Vagina (tissue), 2 donors: ENCODE measurements at regions not wholly inside any gene's neighbourhood (a gene's known extent, or its start where the extent isn't known, plus 50 kb on each side); places are given as distances from the start of the nearest gene placed in this dataset.

Source experiments
- DNase-seq, 2 donors: peaks; one replicate each; pipeline ENCODE4 v3.0.0-alpha.2; 2017; ENCODE audit errors: extremely low spot score in 2 of 2
- H3K27ac ChIP-seq: fragments of 200-600 bp; sonication (generic); one replicate; pipeline ENCODE4 v1.5.1; 2019
- H3K27me3 ChIP-seq: fragments of 200-600 bp; sonication (generic); one replicate; pipeline ENCODE4 v1.5.1; 2019
- H3K36me3 ChIP-seq, 2 donors: fragments of 200-600 bp; sonication (generic); one replicate each; pipeline ENCODE4 v1.5.1; 2017 to 2019
- H3K4me1 ChIP-seq: fragments of 200-600 bp; sonication (generic); one replicate; pipeline ENCODE4 v1.5.1; 2019
- H3K4me3 ChIP-seq, 2 donors: fragments of 200-600 bp; sonication (generic); 1 replicate in 1 of 2; 2 replicates in 1 of 2; pipeline ENCODE4 v1.5.1; 2016 to 2019
- H3K9me3 ChIP-seq: fragments of 200-600 bp; sonication (generic); one replicate; pipeline ENCODE4 v1.5.1; 2019
- POLR2A ChIP-seq, 2 donors: fragments of 450-650 bp; IDR thresholded peaks; one replicate each; pipeline ENCODE4 v1.6.1; 2017; ENCODE audit warnings: antibody characterized with exemption in 2 of 2, mild to moderate bottlenecking in 2 of 2, moderate library complexity in 2 of 2
- POLR2AphosphoS5 ChIP-seq, 2 donors: sonication (generic); formaldehyde crosslinking; IDR thresholded peaks; one replicate each; pipeline ENCODE4 v1.9.0; 2017; ENCODE audit warnings: antibody characterized with exemption in 2 of 2, mild to moderate bottlenecking in 2 of 2, low read depth in 1 of 2; ENCODE audit not compliant: insufficient read depth in 1 of 2
- intact Hi-C: fragments of 100-400 bp; cut with DNase I; formaldehyde crosslinking; loops from one replicate; pipeline ENCODE4 v1.15.1; 2023
- TF ChIP-seq, protein P1 (sequence below), 3 experiments: fragments of 450-650 bp in 2 of 3; fragments of 200-600 bp in 1 of 3; sonication (generic) in 1 of 3; IDR thresholded peaks; one replicate each; pipeline ENCODE4 v1.5.1; 2017 to 2019; ENCODE audit warnings: antibody characterized with exemption in 3 of 3, mild to moderate bottlenecking in 2 of 3, moderate library complexity in 2 of 3

DNA sequence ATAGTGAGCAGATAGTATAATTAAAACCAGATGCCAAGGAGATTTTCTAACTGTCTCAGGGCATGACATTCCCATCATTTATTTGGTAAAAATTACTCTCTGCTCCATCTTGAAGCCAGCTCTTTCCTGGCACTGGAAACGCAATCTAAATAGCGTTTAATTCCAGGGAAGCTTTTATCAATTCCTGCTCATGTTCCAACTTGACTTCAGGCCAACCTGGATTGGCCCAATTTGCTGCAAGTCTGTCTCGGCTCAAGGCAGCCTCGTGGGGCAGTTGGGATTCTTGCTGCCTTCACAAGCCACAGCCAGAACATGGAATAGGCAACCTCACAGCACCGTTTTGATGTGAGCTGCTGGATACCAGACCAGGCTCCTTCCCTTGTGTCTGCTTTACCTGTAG, 1255.9 kb downstream of the TBC1D22A start:
- no peak overlapping the region for H3K4me3 ChIP-seq
- TF ChIP-seq, protein P1, sequence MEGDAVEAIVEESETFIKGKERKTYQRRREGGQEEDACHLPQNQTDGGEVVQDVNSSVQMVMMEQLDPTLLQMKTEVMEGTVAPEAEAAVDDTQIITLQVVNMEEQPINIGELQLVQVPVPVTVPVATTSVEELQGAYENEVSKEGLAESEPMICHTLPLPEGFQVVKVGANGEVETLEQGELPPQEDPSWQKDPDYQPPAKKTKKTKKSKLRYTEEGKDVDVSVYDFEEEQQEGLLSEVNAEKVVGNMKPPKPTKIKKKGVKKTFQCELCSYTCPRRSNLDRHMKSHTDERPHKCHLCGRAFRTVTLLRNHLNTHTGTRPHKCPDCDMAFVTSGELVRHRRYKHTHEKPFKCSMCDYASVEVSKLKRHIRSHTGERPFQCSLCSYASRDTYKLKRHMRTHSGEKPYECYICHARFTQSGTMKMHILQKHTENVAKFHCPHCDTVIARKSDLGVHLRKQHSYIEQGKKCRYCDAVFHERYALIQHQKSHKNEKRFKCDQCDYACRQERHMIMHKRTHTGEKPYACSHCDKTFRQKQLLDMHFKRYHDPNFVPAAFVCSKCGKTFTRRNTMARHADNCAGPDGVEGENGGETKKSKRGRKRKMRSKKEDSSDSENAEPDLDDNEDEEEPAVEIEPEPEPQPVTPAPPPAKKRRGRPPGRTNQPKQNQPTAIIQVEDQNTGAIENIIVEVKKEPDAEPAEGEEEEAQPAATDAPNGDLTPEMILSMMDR (IDR thresholded peaks at IDR 0.05), result no peak
- TF ChIP-seq POLR2A (IDR thresholded peaks at IDR 0.05), result no peak
- no peak for TF ChIP-seq POLR2AphosphoS5 (IDR thresholded peaks at IDR 0.05; ENCODE audit: insufficient read depth in 1 of 2, low read depth in 1 of 2)
- no peak for DNase-seq
- H3K27ac ChIP-seq, result no peak overlapping the region
- H3K36me3 ChIP-seq, result no peaks in the 10 kb centered on the region
- H3K4me1 ChIP-seq, result no peaks in the 10 kb centered on the region
- intact Hi-C loops, result no loop called here
- H3K27me3 ChIP-seq, result no peaks in the 10 kb centered on the region
- H3K9me3 ChIP-seq, result no peaks in the 10 kb centered on the region

DNA sequence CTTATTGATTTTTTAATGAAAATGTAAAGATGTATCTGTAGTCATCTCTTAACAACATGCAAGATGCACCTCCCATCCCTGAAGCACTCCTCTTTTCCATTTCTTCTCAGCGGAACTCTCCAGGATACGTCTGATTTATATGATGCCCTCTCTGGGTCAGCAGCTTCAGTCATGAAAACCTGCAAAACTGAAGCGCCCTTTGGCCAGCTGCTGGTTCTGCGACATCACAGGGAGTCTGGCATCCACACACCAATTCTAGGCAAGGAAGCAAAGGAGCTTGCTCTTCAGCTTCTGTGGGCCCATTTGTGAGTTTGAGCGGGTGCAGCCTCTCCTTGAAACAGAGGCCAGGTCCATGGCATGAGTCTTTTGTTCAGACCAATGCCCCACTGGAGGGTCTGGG, 1253.3 kb downstream of the TBC1D22A start:
- intact Hi-C loops, result no loop called here
- no peaks in the 10 kb centered on the region for H3K36me3 ChIP-seq
- no peaks in the 10 kb centered on the region for H3K27me3 ChIP-seq

DNA sequence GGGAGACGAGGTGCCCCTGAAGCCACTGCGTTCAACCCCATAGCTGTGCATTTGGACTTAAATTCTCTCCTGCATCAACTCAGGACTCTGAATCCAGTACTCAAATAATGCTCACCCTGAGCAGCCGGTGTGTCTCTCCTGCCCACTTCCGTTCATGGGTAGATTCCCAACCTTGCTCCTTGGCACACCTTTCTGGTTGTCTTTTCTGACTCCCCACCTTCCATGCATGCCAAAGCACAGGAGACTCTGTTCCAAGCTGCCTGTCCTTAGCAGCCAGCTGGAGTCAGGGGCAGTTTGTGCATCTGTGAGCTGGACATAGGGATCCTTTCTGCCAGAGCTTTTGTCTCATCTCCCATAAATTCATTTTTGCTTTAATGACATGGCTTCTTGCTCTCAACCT, 1242.5 kb downstream of the TBC1D22A start:
- TF ChIP-seq, protein P1 (IDR thresholded peaks at IDR 0.05), result no peak
- TF ChIP-seq POLR2AphosphoS5 (IDR thresholded peaks at IDR 0.05; ENCODE audit: insufficient read depth in 1 of 2, low read depth in 1 of 2), result no peak
- TF ChIP-seq POLR2A (IDR thresholded peaks at IDR 0.05), result no peak
- DNase-seq, result no peak
- intact Hi-C loops, result no loop called here

More for the DNA sequence above, 1253.3 kb downstream of the TBC1D22A start:
- Histone ChIP-seq H3K4me3 (no peak overlapping the region), H3K27ac (no peak overlapping the region), H3K9me3 (no peaks in the 10 kb centered on the region), H3K4me1 (no peaks in the 10 kb centered on the region)
- TF ChIP-seq POLR2AphosphoS5 (IDR thresholded peaks at IDR 0.05; ENCODE audit: insufficient read depth in 1 of 2, low read depth in 1 of 2) (no peak), POLR2A (IDR thresholded peaks at IDR 0.05) (no peak)
- no peak for DNase-seq

DNA sequence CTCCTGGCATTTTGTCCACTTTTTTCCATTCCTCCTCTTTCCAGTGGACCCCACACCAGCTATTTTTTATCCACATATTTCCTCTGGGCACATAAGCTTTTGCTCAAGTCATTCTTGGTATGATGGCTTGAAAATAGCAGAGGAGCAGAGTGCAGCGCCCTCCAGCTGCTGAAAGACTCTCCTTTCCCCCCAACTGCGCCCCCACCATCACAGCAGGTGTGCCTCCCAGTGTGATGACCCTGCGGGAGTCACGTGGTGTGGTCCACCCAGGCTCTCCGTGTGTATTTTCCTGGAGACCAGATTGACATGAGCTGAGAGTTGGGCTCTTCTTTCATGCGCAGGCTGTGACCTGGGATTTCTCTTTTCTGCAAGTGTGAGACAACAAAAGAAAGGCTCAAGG, 1241.6 kb downstream of the TBC1D22A start:
- Histone ChIP-seq H3K9me3 (no peaks in the 10 kb centered on the region), H3K27me3 (no peaks in the 10 kb centered on the region), H3K27ac (no peak overlapping the region), H3K4me1 (no peaks in the 10 kb centered on the region), H3K4me3 (no peak overlapping the region), H3K36me3 (no peaks in the 10 kb centered on the region)
- TF ChIP-seq, protein P1 (IDR thresholded peaks at IDR 0.05), result no peak
- TF ChIP-seq POLR2A (IDR thresholded peaks at IDR 0.05), result no peak
- TF ChIP-seq POLR2AphosphoS5 (IDR thresholded peaks at IDR 0.05; ENCODE audit: insufficient read depth in 1 of 2, low read depth in 1 of 2), result no peak
- intact Hi-C loops, result no loop called here
- DNase-seq, result no peak

More for the DNA sequence above, 1242.5 kb downstream of the TBC1D22A start:
- no peaks in the 10 kb centered on the region for H3K4me1 ChIP-seq
- no peaks in the 10 kb centered on the region for H3K9me3 ChIP-seq
- no peak overlapping the region for H3K27ac ChIP-seq
- no peaks in the 10 kb centered on the region for H3K36me3 ChIP-seq
- no peak overlapping the region for H3K4me3 ChIP-seq
- H3K27me3 ChIP-seq, result no peaks in the 10 kb centered on the region

DNA sequence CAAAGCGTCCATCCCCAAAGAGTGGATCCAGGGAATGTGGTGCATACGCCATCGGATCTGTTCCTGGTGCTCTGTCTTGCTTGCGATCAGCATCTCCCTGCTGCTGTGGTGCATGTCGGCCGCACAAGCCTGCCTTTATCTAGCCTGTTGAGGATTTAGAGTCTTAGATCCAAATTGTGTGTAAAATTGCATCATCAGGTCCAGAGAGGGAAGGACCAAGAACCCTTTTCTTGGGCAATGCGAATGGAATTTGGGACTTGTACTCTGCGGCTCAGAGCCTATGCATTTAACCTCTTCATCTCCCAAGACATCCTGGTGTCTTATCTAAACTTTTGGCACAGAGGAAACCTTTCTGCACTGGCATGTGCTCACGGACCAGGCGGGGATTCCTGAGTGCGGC, 1238.7 kb downstream of the TBC1D22A start:
- Histone ChIP-seq H3K27me3 (no peaks in the 10 kb centered on the region), H3K36me3 (no peaks in the 10 kb centered on the region), H3K4me3 (no peak overlapping the region), H3K9me3 (no peaks in the 10 kb centered on the region), H3K27ac (no peak overlapping the region), H3K4me1 (no peaks in the 10 kb centered on the region)
- intact Hi-C loops, result no loop called here
- DNase-seq, result no peak
- TF ChIP-seq POLR2AphosphoS5 (IDR thresholded peaks at IDR 0.05; ENCODE audit: insufficient read depth in 1 of 2, low read depth in 1 of 2) (no peak), POLR2A (IDR thresholded peaks at IDR 0.05) (no peak)
- TF ChIP-seq, protein P1 (IDR thresholded peaks at IDR 0.05), result no peak
